Astrocyte (in vitro differentiated cells and primary cell): ENCODE measurements at regions not wholly inside any gene's neighbourhood (a gene's known extent, or its start where the extent isn't known, plus 50 kb on each side); places are given as distances from the start of the nearest gene placed in this dataset.

Source experiments
- CTCF ChIP-seq: IDR thresholded peaks from 2 replicates; pipeline ENCODE4 v1.5.1; 2011; ENCODE audit warnings: low read depth, mild to moderate bottlenecking, inconsistent platforms, low read length, moderate library complexity; ENCODE audit not compliant: insufficient read depth
- EZH2 ChIP-seq: IDR thresholded peaks from 2 replicates; pipeline ENCODE4 v1.6.1; 2012; ENCODE audit warnings: mild to moderate bottlenecking, low read length, inconsistent platforms; ENCODE audit not compliant: insufficient read depth

- TF ChIP-seq CTCF (no peak), EZH2 (no peak)
These were observed 163.4 kb upstream of the DMAC1 start for GRCh38 chr9:7963026-7963425.
